Ovary (tissue), 7 donors: ENCODE measurements at regions not wholly inside any gene's neighbourhood (a gene's known extent, or its start where the extent isn't known, plus 50 kb on each side); places are given as distances from the start of the nearest gene placed in this dataset.

ENCODE experiments used
- DNase-seq, 5 donors: peaks; one replicate each; pipeline ENCODE4 v3.0.0-alpha.2; 2019 to 2020
- H3K27ac ChIP-seq, 2 donors: fragments of 200-600 bp; one replicate each; pipeline versions ENCODE4 v1.5.1 to v1.8.0; 2019 to 2022
- H3K27me3 ChIP-seq: fragments of 200-600 bp; one replicate; pipeline ENCODE4 v1.8.0; 2022
- H3K36me3 ChIP-seq: fragments of 200-600 bp; sonication (generic); one replicate; pipeline ENCODE4 v1.5.1; 2019
- H3K4me1 ChIP-seq: one replicate; pipeline ENCODE4 v1.8.1; 2013; ENCODE audit warnings: mild to moderate bottlenecking, moderate library complexity; ENCODE audit not compliant: insufficient read depth
- H3K4me3 ChIP-seq: fragments of 200-600 bp; sonication (generic); one replicate; pipeline ENCODE4 v1.5.1; 2017
- H3K9me3 ChIP-seq, 2 donors: fragments of 200-600 bp in 1 of 2; sonication (generic) in 1 of 2; one replicate each; pipeline versions ENCODE4 v1.5.1 to v1.8.1; 2013 to 2019; ENCODE audit warnings: mild to moderate bottlenecking in 1 of 2, moderate library complexity in 1 of 2
- EP300 ChIP-seq: sonication (generic); formaldehyde crosslinking; IDR thresholded peaks from one replicate; pipeline ENCODE4 v1.6.1; 2017; ENCODE audit warnings: antibody characterized with exemption
- POLR2A ChIP-seq: fragments of 450-650 bp; IDR thresholded peaks from one replicate; pipeline ENCODE4 v1.6.1; 2017; ENCODE audit warnings: antibody characterized with exemption, mild to moderate bottlenecking, moderate library complexity
- WGBS, 3 donors: extraction: QIAGEN DNeasy Blood & Tissue Kit in 1 of 3; methylation state at CpG; one replicate each; pipeline versions ENCODE4 v1.1.5 to v1.1.7; 2013 to 2017; 5-methylcytosine and 5-hydroxymethylcytosine counted together
- intact Hi-C, 4 donors: fragments of 100-400 bp; cut with DNase I; formaldehyde crosslinking; loops; one replicate each; pipeline versions ENCODE4 v1.11.0 to v1.15.1; 2022 to 2023
- TF ChIP-seq, protein P1 (sequence below), 3 donors: fragments of 450-650 bp in 2 of 3; fragments of 200-600 bp in 1 of 3; IDR thresholded peaks; one replicate each; pipeline versions ENCODE4 v1.5.1 to v1.8.0; 2016 to 2022; ENCODE audit warnings: antibody characterized with exemption in 3 of 3, mild to moderate bottlenecking in 1 of 3
- donor health status: DM: no; HTN: no; CAD: no; lungs with moderate emphysema.
- donor health status: DM: no; HTN: no; CAD: no.
- donor health status: Bipolar disorder and iron deficiency.
- donor health status: DM: no; HTN: no; CAD: no.
- donor health status: DM: yes; HTN: yes; CAD: no.

DNA sequence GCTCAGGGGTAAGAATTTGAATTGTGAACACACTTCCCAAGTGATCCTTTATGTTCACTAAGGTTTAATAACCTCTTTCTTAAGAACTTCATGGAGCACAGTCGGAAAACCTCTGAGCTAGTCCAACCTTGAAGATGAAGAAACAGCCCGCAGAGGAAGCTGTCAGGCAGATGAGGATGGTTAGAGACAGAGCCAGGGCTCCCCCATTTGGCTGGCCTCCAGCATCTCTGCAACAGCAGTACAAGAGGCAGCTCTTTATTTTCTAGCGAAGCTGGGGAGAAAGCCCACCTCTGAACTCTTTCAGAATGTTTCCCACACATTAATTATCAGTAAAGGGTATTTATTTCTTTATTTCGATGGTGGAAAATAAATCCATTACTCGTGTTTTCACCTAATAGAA lies 350.8 kb downstream of the DMRT2 start:
- H3K36me3 ChIP-seq: no peaks in the 10 kb centered on the region
- no peak for DNase-seq
- no peaks in the 10 kb centered on the region for H3K4me1 ChIP-seq
- H3K27ac ChIP-seq: no peak overlapping the region
- intact Hi-C loops: no loop called here
- no peak overlapping the region for H3K4me3 ChIP-seq
- WGBS, 3 donors: 12 to 16% (median 15%) methylated on average over 5 of the region's 5 CpGs
- no peaks in the 10 kb centered on the region for H3K27me3 ChIP-seq
- TF ChIP-seq EP300 (no peak), POLR2A (no peak)
- TF ChIP-seq, protein P1, sequence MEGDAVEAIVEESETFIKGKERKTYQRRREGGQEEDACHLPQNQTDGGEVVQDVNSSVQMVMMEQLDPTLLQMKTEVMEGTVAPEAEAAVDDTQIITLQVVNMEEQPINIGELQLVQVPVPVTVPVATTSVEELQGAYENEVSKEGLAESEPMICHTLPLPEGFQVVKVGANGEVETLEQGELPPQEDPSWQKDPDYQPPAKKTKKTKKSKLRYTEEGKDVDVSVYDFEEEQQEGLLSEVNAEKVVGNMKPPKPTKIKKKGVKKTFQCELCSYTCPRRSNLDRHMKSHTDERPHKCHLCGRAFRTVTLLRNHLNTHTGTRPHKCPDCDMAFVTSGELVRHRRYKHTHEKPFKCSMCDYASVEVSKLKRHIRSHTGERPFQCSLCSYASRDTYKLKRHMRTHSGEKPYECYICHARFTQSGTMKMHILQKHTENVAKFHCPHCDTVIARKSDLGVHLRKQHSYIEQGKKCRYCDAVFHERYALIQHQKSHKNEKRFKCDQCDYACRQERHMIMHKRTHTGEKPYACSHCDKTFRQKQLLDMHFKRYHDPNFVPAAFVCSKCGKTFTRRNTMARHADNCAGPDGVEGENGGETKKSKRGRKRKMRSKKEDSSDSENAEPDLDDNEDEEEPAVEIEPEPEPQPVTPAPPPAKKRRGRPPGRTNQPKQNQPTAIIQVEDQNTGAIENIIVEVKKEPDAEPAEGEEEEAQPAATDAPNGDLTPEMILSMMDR (IDR thresholded peaks at IDR 0.05): no peak
- no peaks in the 10 kb centered on the region for H3K9me3 ChIP-seq

DNA sequence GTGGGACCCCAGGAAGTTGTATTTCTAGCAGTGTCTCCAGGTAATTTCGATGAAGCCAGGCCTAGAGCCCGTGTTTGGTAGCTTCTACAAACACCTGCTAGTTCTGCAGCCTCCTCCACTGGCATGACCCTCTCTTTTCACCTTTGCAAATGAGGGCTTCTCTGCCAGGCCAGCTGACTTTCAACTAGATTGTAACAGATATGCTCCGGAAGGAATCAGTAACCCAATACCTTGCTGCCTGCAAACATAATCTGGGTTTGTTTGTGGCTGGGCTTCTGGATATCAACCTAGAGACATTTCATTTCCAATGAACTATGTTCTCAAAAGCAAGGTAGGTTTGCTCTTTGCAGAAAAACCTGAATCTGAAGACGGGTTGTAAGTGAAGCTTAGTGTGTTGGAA lies 354.8 kb downstream of the DMRT2 start:
- Histone ChIP-seq H3K36me3 (no peaks in the 10 kb centered on the region), H3K9me3 (no peaks in the 10 kb centered on the region), H3K4me1 (no peaks in the 10 kb centered on the region), H3K4me3 (no peak overlapping the region), H3K27ac (no peak overlapping the region), H3K27me3 (no peaks in the 10 kb centered on the region)
- DNase-seq: no peak
- 71 to 77% (median 72%) methylated on average over 4 of the region's 4 CpGs for WGBS, 3 donors
- TF ChIP-seq EP300: no peak
- TF ChIP-seq, protein P1 (IDR thresholded peaks at IDR 0.05): no peak
- intact Hi-C loops: no loop called here

DNA sequence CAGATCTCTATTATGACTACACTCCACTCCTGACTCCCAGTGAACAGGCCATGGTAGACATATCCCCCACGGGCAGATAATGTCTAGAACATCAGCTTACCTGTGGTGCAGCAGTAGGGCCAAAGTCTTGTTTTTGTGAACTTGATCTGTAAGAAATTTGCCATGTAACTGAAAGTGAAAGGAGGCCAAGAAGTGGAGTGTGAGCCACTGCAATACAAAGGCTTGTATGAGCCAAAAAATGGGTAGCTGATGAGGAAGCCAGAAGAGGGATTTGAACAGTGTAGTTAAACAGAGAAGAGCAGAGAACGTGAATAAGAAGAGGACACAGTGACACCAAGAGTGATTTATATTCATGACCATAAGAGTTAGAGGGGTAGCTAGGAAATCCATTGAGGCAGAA lies 361.7 kb downstream of the DMRT2 start:
- no peak overlapping the region for H3K27ac ChIP-seq
- H3K4me3 ChIP-seq: no peak overlapping the region
- H3K4me1 ChIP-seq: no peaks in the 10 kb centered on the region
- DNase-seq: no peak
- intact Hi-C loops: no loop called here
- no peaks in the 10 kb centered on the region for H3K9me3 ChIP-seq
- H3K27me3 ChIP-seq: no peaks in the 10 kb centered on the region
- TF ChIP-seq EP300 (no peak), POLR2A (no peak)
- TF ChIP-seq, protein P1 (IDR thresholded peaks at IDR 0.05): no peak
- 30 to 68% (median 57%) methylated on average over 2 of the region's 2 CpGs for WGBS, 3 donors
- H3K36me3 ChIP-seq: no peaks in the 10 kb centered on the region

DNA sequence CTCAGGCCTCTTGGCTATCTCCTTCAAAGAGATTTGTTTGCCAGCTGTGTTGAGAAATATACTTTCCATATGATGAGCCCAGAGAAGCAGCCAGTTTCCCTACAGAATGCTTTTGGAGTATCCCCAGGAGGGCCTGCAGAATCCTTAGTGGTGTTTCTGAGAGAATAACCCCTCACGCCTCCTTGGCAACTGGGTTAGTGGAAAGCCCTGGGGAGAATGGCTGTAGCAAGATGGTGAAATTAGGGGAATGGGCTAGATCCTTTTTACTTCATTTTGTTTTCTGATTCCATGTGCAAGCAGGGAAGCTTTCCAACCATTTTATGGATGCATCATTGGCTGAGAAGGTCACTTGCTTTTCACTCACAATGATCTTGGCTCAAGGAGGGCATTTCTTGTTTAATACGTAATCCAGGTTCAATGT lies 364.6 kb downstream of the DMRT2 start:
- Histone ChIP-seq H3K4me1 (no peaks in the 10 kb centered on the region), H3K27ac (no peak overlapping the region), H3K9me3 (no peaks in the 10 kb centered on the region), H3K4me3 (no peak overlapping the region), H3K27me3 (no peaks in the 10 kb centered on the region), H3K36me3 (no peaks in the 10 kb centered on the region)
- TF ChIP-seq POLR2A (no peak), EP300 (no peak)
- intact Hi-C loops: no loop called here
- 86 to 95% (median 93%) methylated on average over 2 of the region's 2 CpGs for WGBS, 3 donors
- no peak for DNase-seq

DNA sequence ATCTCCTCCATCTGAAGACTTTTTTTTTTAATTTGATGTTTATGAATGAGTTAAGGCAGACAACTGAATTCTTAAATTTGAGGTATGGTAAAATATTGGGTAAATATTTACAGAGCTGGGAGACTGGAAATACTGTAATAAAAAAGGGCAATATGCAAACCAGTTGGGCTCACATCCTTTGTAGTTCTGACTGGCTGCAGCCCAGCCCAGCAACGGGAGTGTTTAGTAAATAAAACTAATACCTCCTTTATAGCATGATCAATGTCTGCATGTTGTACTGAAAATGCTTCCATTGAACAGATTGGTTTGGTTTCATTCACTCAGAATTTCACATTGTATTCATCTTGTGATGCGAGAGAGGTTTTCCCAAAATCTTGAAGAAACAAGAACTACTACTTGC lies 365.0 kb downstream of the DMRT2 start:
- no peaks in the 10 kb centered on the region for H3K36me3 ChIP-seq
- TF ChIP-seq, protein P1 (IDR thresholded peaks at IDR 0.05): no peak
- no peak for TF ChIP-seq POLR2A
- TF ChIP-seq EP300: no peak
- no peak overlapping the region for H3K4me3 ChIP-seq
- intact Hi-C loops: no loop called here
- no peaks in the 10 kb centered on the region for H3K9me3 ChIP-seq
- no peaks in the 10 kb centered on the region for H3K27me3 ChIP-seq
- H3K4me1 ChIP-seq: no peaks in the 10 kb centered on the region
- DNase-seq: no peak
- H3K27ac ChIP-seq: no peak overlapping the region
- 53 to 60% (median 53%) methylated on average over 2 of the region's 2 CpGs for WGBS, 3 donors
